ENCODE measurements at regions not wholly inside any gene's neighbourhood (a gene's known extent, or its start where the extent isn't known, plus 50 kb on each side); places are given as distances from the start of the nearest gene placed in this dataset.

DNA sequence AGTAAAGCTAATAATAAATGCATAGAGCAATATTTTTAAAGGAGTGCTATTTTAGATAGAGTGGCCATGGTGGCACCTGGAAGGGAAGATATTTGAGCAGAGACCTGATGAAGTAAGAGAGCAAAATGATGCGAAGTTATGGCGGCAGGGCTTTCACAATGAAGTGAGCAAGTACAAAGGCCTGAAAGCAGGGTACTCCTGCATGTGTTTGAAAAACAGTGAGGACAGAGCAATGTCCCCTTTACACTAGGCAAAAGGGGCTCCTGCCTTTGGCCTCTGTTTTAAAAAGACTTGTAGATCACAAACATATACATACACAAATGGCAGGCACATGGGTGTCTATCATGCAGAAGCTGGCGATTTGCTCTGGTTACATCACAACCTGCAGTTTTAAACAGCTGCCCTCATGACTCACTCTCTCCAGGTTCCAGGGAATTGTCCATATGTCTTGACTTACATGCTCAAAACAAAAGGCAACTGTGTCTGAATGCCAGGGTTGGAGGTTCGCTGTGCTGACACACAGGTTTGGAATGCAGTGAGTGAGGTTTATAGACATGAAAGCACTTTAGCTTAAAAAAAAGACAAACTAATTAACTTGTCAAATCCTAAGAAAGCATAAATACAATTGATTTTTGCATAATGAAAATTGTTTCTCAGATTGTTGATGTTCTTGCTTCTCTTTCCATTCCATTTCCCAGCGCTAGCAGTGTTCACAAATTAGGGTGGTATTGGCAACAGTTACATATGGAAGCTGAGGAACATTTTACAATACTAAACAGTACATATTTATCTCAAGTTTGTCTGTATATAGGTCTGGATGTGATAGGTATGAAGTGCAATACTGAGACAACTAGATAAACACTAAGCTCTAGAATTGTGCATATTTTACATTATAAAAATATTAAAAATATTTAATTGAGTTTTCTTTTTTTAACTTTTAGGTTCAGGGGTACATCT is 313.9 kb downstream of the BARHL2 start (continued):
- TF ChIP-seq, protein P1, sequence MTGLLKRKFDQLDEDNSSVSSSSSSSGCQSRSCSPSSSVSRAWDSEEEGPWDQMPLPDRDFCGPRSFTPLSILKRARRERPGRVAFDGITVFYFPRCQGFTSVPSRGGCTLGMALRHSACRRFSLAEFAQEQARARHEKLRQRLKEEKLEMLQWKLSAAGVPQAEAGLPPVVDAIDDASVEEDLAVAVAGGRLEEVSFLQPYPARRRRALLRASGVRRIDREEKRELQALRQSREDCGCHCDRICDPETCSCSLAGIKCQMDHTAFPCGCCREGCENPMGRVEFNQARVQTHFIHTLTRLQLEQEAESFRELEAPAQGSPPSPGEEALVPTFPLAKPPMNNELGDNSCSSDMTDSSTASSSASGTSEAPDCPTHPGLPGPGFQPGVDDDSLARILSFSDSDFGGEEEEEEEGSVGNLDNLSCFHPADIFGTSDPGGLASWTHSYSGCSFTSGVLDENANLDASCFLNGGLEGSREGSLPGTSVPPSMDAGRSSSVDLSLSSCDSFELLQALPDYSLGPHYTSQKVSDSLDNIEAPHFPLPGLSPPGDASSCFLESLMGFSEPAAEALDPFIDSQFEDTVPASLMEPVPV (CRISPR knock-in tag; IDR thresholded peaks at IDR 0.05) = no peak
- TF ChIP-seq NAIF1 (CRISPR knock-in tag; IDR thresholded peaks at IDR 0.05; ENCODE audit: borderline replicate concordance) (no peak), CHD2 (IDR thresholded peaks at IDR 0.05; ENCODE audit: low read depth, low read length) (no peak), RARA (CRISPR knock-in tag; IDR thresholded peaks at IDR 0.05) (peak; percentile 57; the same call in 1 of the 2 replicates), ZNF10 (CRISPR knock-in tag; IDR thresholded peaks at IDR 0.05; ENCODE audit: borderline replicate concordance, low read depth) (no peak), ZFP82 (CRISPR knock-in tag; IDR thresholded peaks at IDR 0.05; ENCODE audit: borderline replicate concordance) (no peak), MED13 (CRISPR knock-in tag; IDR thresholded peaks at IDR 0.05) (no peak), PPARG (CRISPR knock-in tag; conservative IDR thresholded peaks at IDR 0.05) (no peak), ZNF552 (CRISPR knock-in tag; IDR thresholded peaks at IDR 0.05; ENCODE audit: borderline replicate concordance) (no peak), MAF1 (CRISPR knock-in tag; IDR thresholded peaks at IDR 0.05; ENCODE audit: borderline replicate concordance) (no peak), JUNB (CRISPR knock-in tag; IDR thresholded peaks at IDR 0.05; ENCODE audit: borderline replicate concordance) (peak; percentile 91; the same call in 1 of the 2 replicates), PCBP2 (optimal IDR thresholded peaks at IDR 0.05; ENCODE audit: low read depth, low read length, poor library complexity, severe bottlenecking) (no peak), NCOA2 (CRISPR knock-in tag; IDR thresholded peaks at IDR 0.05) (no peak)
- TF ChIP-seq, protein P2, sequence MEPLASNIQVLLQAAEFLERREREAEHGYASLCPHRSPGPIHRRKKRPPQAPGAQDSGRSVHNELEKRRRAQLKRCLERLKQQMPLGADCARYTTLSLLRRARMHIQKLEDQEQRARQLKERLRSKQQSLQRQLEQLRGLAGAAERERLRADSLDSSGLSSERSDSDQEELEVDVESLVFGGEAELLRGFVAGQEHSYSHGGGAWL (CRISPR knock-in tag; IDR thresholded peaks at IDR 0.05) = no peak
- TF ChIP-seq, protein P3, sequence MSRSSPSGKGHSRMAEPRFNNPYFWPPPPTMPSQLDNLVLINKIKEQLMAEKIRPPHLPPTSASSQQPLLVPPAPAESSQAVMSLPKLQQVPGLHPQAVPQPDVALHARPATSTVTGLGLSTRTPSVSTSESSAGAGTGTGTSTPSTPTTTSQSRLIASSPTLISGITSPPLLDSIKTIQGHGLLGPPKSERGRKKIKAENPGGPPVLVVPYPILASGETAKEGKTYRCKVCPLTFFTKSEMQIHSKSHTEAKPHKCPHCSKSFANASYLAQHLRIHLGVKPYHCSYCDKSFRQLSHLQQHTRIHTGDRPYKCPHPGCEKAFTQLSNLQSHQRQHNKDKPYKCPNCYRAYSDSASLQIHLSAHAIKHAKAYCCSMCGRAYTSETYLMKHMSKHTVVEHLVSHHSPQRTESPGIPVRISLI (CRISPR knock-in tag; IDR thresholded peaks at IDR 0.05; ENCODE audit: borderline replicate concordance) = peak; percentile 47; the same call in 1 of the 2 replicates
- TF ChIP-seq, protein P4, sequence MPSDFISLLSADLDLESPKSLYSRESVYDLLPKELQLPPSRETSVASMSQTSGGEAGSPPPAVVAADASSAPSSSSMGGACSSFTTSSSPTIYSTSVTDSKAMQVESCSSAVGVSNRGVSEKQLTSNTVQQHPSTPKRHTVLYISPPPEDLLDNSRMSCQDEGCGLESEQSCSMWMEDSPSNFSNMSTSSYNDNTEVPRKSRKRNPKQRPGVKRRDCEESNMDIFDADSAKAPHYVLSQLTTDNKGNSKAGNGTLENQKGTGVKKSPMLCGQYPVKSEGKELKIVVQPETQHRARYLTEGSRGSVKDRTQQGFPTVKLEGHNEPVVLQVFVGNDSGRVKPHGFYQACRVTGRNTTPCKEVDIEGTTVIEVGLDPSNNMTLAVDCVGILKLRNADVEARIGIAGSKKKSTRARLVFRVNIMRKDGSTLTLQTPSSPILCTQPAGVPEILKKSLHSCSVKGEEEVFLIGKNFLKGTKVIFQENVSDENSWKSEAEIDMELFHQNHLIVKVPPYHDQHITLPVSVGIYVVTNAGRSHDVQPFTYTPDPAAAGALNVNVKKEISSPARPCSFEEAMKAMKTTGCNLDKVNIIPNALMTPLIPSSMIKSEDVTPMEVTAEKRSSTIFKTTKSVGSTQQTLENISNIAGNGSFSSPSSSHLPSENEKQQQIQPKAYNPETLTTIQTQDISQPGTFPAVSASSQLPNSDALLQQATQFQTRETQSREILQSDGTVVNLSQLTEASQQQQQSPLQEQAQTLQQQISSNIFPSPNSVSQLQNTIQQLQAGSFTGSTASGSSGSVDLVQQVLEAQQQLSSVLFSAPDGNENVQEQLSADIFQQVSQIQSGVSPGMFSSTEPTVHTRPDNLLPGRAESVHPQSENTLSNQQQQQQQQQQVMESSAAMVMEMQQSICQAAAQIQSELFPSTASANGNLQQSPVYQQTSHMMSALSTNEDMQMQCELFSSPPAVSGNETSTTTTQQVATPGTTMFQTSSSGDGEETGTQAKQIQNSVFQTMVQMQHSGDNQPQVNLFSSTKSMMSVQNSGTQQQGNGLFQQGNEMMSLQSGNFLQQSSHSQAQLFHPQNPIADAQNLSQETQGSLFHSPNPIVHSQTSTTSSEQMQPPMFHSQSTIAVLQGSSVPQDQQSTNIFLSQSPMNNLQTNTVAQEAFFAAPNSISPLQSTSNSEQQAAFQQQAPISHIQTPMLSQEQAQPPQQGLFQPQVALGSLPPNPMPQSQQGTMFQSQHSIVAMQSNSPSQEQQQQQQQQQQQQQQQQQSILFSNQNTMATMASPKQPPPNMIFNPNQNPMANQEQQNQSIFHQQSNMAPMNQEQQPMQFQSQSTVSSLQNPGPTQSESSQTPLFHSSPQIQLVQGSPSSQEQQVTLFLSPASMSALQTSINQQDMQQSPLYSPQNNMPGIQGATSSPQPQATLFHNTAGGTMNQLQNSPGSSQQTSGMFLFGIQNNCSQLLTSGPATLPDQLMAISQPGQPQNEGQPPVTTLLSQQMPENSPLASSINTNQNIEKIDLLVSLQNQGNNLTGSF (CRISPR knock-in tag; IDR thresholded peaks at IDR 0.05) = no peak

Data from HepG2 (cell line).